GM19193 (cell line): ENCODE measurements at regions not wholly inside any gene's neighbourhood (a gene's known extent, or its start where the extent isn't known, plus 50 kb on each side); places are given as distances from the start of the nearest gene placed in this dataset.

Experiments
- POLR2A ChIP-seq: IDR thresholded peaks from 4 replicates; pipeline ENCODE4 v1.6.1; 2011; ENCODE audit not compliant: insufficient read depth, insufficient read length; ENCODE audit errors: extremely low read depth

DNA sequence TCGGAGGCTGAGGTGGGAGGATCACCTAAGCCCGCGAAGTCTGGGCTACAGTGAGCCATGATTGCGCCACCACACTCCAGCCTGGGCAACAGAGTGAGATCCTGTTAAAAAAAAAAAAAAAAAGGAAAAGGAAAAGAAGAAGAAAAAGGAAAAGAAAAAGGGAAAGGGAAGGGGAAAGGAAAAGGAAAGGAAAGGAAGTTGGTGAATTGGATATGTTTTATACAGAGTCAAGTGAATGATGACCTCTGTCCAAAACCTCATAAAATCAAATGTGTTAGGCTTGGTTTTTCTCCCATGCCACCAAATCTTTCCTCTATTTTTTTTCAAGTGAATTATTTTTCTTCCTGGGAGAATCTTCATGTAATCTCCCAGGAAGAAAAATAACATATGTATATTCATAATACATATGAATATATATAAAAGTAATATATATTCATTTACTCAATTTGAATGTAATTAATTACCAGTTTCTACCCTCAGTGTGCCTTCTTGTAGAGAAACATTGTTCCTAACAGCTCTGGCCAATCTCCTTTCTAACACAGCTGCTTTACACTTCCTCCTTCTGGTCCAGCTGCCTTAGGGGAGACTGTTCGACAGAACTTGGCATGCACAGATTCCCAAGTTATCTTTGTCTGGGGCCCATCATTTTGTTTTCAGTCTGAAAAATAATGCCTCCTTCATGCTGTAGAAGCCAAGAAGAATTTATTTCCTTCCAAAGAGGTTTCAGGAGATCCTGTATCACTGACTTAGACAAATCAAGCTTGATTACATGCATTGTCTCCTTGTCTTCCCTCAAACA is 111.9 kb downstream of the CCDC34 start:
- no peak for TF ChIP-seq POLR2A

DNA sequence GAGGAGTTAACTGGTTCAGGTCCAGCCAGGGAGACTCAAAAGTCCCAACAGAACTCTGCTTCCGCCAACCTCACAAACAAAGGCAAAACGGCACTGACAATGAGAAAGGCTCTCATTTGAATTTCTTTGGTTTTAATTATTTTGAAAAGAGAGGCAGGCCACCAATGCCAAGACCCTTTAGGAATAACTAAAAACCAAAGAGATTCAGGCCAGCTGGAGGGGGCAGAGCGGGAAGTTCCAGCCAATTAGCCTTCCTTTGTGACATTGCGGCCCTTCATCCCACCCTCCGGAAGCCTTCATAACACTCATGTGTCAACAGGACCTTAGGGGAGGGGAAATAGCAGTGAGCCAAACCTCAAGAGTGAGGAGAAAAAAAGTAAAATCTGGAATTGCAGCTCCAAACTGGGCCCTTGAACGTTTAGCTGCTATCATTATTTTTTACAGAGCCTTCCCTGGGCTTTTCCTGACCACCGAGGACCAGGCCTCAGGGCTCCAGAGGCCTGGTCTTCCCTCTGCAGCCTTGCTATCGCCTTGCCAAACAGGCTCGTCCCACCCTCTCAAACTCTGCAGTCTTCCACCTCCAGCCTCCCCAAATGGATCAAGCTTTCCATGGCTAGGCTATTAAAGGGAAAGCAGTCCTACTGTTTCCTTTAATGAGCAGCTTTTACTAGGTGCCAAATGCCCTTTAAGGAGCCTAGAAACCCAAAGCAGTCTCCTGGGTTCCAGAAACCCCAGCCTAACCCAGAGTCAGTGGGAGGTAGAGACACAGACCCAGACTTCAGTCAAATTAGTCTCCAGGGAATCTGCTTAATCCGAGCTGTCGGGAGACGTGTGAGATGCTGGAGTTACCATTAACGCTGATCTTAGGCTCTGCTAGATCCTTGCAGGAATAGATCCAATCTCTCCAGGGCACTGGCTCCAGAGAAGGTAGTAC is 114.2 kb downstream of the CCDC34 start:
- no peak for TF ChIP-seq POLR2A

DNA sequence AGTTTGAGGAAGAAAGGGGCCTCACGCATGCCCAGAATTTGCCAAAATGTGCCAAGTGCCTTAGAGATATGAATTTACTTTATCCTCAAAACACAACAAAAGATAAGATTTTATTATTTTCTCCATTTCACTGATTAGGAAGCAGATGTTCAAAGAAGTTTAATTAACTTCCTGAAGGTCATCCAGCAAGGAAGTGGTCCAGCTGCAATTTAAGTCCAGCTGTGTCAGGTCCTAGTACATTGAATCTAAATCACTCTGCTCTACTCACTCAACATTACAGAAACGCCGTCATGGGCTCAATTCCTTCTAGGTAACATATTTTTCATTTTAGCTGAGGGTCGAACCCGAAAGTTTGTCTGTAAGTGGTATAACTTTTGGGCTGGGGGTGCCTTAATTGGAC is 115.4 kb downstream of the CCDC34 start:
- TF ChIP-seq POLR2A, result no peak

DNA sequence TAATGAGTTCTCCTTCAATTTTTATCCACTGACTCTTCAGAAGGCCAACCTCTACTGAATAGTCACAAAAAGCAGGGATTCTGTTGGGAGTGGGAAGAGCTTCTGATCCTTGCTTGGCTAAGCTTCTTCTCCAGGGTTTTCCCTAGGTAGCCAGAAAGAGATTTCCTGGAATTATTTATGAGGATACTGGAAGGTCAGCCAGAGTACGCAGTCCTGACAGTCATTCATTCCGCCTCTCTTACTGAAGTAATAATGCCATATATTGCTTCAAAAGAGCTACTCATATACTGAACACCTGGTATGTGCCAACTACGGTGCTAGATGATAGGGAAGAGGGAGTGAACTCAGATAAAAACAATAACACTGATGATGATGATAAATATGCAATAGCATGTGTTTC is 116.1 kb downstream of the CCDC34 start:
- TF ChIP-seq POLR2A, result no peak

DNA sequence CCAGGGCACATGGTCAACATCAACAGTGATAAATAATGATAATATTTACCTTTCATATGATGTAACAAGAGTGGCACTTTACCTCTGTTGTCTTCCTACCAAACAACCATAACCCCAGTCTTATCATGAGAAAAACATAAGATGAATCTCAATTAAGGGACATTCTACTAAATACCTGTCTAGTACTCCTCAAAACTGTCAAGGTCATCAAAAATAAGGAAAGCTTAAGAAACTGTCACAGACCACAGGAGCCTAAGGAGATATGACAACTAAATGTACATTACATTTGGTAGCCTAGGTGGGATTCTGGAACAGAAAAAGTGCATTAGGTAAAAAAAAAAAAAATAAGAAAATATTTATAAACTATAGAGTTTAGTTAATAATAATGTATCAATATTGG is 118.1 kb downstream of the CCDC34 start:
- no peak for TF ChIP-seq POLR2A

DNA sequence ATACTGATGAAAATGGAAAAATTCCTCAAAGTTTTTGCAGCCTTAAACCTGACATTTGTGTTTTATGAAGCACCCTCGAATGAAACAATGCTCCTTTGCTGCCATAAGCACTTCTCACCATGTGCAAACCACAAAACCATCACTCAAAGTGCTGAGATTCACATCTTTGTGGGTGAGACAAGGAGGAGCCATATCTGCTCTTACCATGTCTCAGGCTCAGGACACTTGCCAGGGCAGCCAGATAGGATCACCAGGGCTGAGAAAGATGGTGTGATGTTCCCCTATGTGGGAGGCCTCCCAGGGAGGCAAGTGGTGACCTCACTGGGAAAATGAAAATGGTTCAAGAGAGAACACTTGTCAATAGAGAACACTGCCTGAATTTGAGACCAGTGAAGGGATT is 120.4 kb downstream of the CCDC34 start:
- no peak for TF ChIP-seq POLR2A

DNA sequence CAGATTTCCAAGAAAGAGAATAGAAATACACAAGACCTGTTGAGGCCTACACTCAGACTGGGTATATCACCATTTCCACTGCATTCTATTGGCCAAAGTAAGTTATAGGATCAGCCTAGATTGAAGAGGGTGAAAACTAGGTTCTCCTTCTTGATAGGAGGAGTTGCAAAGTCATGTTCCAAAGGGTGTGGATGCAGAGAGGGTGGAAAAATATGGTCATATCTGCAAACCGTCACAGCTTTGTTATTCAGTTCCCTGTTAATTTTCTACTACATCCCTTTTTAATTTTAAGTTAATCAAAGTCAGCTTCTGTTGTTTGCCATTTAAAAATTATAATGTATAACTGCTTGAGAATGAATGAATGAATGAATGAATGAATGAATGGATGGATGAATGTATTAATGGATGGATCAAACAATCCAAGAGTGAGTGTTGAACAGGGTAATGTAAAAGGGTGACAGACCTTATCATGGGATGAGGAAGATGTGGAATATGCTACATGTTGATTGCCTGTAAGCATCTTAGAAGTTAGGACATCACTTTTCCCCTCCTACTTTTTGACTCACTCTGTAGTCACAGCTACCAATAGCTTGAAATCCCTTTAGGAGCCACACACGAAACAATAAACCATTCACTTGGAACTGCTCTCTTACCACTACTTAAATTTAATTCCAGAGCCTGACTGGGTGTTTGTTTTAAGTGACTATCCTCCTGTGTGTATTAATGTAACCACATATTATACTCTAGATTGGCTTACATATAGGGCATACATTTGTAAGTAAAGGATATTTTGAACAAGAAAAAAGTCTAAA is 121.5 kb downstream of the CCDC34 start:
- TF ChIP-seq POLR2A, result no peak

DNA sequence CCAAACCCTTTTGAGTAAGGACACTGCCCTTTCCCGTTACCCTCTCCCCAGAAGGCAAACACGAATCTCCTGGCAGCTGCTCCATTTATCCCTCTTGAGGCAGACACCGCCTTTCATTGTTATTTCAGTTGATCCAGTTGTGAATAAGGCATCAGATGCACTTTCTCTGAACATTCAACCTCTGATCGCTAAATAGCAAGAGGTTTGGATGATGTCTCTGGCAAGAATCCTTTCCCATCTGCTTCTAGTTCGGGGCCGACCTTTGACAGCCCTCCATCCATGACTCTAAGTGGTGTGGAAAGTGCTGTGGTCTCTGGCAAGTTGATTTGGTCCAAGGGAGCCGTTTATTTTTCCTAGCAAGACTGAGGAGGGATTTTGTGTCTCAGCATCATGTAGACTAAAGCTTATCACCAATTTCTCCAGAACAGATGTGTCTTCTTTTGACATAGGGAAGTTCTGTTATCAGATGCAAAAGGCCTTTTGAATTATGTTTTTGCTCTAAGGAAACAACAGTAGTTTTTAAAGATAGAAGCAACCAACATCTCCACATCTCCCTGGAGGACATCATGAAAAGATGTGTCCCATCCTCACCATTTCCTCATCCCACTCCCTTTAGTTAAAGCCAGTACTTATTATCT is 123.6 kb downstream of the CCDC34 start:
- TF ChIP-seq POLR2A, result no peak

DNA sequence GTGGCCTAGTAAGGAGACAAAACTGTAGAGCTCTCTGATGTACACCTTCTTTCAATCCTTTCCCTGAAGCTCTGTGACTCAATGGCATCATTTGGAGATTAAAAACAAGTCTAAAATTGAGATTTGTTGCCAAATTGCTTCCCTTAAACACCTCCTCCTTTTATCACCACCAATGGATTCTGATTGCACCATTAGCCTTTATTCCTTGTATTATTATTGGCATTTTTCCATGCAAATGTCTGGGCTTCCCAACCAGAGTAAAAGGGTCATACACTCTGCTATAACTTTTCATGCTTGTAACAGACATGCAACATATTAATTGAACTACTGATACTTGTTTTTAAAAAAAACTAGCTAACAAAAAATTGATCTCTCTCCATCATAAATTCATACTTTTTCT is 124.2 kb downstream of the CCDC34 start:
- no peak for TF ChIP-seq POLR2A

DNA sequence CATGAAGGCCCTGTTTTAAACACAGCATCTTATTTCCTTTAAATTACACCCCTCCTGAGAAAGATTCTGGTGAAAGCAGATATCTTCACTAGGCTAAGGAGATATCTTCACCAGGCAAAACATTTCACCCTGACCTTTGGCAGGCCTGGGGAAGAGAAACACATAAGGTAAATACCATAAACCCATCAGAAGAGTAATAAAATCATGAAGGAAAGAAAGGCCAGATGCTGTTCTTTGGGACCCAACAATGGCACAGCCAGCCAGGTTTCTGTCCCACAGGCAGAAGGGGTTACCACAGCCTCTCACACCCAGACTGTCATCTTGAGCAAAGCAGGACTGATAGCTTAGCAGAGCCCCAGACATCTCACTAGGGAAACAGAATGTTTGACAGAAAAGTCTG is 125.4 kb downstream of the CCDC34 start:
- TF ChIP-seq POLR2A, result no peak

DNA sequence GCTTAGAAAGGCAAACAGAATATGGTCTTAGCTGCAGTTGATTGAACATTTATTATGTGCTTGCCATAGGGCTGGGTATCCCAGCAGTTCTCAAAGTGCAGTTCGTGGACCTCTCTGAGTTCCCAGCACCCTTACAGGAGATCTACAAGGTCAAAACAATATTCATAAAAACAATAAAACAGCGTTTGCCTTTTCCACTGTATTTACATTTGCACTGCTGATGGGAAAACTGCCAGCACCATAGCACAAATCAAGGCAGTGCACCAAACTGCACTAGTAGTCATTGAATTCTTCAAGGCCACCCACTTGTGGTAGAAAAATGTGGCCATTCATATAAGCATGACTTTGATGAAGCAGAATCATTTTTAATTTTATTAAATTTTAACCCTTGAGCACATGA is 128.1 kb downstream of the CCDC34 start:
- TF ChIP-seq POLR2A, result no peak

DNA sequence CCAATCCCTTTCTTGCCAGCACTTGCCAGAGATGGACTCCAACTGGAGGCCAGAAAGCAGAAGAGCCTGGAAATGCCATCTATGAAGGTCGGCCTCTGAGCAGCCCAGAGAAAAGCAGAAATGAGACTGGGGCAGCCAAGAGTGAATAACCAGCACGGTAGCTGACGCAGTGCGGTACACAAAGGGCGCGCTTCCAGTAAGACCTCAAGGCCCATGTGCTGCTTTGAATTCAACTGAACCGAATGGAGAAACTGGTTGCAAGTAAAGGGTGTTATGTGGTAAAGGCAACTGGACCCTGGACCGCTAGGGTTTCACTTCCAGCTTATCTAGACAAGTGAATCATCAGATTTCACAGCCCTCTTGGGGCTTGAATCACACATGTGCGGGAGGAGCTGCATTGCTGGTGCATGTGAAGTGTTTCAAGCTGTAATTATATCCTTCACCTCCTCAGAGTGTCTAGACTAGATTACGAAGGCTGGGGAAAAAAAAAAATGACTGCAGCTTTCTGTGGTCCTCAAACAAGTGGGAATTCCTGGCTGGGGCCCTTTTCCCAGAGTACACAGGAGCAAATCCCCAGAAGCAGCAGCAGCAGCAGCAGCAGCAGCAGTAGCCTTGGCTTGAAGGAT is 128.9 kb downstream of the CCDC34 start:
- TF ChIP-seq POLR2A, result peak; percentile 43

DNA sequence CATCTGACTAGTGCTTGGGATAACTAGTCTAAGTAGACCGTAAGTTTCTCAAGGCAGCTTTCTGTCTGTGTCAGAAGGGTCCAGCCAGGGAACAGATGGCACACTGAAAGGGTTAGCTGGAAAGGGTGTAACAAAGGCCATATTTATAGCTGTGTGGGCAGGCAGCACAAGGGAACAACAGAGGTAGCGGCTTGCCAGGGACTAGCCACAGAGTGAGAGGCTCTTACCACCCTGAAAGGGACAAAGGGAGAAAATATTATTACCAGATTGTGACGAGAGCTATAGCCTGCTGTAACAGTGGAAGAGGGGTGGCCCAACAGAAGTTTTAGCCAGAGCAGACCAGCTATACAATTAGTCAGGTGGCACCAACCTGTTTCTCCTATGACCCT is 129.4 kb downstream of the CCDC34 start:
- no peak for TF ChIP-seq POLR2A

DNA sequence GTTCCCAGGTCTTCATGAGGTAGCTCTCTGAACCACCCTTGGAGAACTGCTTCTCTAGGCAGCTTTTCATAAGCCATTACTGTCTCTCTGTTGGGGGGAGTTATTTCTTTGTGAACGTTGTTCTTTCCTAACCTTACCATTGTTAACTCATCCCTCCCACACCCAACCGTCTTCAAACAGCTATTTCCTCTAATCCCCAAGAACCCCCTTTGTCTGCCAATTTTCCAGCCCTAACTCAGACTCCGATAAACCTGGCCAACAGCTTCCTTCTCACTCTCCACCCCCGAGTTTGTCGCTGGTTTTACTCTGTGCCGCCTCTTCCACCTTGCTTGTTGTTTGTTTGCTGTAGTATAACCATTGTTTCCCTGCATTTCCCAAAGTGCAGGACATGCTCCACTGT is 131.5 kb downstream of the CCDC34 start:
- TF ChIP-seq POLR2A, result no peak
